SU-DHL-6 (cell line): ENCODE measurements at regions not wholly inside any gene's neighbourhood (a gene's known extent, or its start where the extent isn't known, plus 50 kb on each side); places are given as distances from the start of the nearest gene placed in this dataset.

ENCODE experiments used
- CTCF ChIP-seq: fragments of 200-600 bp; sonication (generic); IDR thresholded peaks from one replicate; pipeline ENCODE4 v1.5.1; 2017; ENCODE audit warnings: antibody characterized with exemption, mild to moderate bottlenecking, low read length, moderate library complexity; ENCODE audit not compliant: insufficient read depth, poor library complexity, severe bottlenecking
- EZH2phosphoT487 ChIP-seq: fragments of 200-600 bp; sonication (generic), shearing (Covaris generic); conservative IDR thresholded peaks from 2 replicates; pipeline ENCODE4 v1.6.1; 2018; ENCODE audit warnings: mild to moderate bottlenecking, antibody characterized with exemption, low read length, moderate library complexity, mixed read lengths

DNA sequence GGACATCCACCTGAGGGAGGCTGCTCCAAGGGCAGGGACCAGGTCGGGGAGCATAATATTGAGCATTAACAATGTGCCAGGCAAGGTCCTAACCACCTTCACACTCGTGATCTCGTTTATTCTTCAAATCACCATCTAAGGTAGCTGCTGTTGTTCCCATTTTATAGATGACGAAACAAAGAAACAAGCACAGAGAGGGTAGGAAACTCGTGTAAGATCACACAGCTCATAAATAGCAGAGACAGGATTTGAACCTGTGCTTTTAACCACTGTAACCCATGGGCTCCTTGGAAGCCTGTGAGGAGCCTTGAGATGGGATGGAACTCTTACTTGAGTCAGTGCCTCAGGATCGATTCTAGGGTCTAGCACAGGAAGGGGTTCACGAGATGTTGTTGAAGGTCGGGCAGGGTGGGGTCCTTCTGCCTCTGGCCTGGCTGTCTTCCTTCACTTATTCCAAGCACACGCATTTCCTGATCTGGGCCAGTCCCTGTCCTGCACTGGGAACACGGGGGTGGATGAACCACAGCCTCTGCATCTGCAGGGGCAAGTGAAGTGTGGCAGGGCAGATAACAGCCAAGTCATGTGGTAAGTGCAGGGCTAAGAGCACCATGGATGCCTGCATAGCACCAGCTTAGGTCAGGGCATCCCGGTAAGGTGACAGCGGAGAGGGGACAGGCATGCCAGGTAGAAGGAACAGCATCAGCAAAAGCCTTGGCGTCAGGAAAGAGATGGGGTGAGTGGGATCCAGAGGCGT is 188.1 kb downstream of the MELK start:
- TF ChIP-seq CTCF (no peak), EZH2phosphoT487 (no peak)
